ENCODE measurements at regions not wholly inside any gene's neighbourhood (a gene's known extent, or its start where the extent isn't known, plus 50 kb on each side); places are given as distances from the start of the nearest gene placed in this dataset.

GRCh38 chr9:129379886-129380285 is 201.8 kb upstream of the IER5L start:
- BruUV-seq (replicated peaks): no TSS peak
- DNase-seq (ENCODE audit: unreplicated experiment): no peak
- ChIA-PET POLR2A (no interaction called here), CTCF (interaction anchor here (0.6 kb wide), 1 partner anchor 42 kb away, joined by 3 read pairs; no protein-coding TSS in a partner anchor)
- Mint-ChIP-seq H3K27me3 (ENCODE audit: insufficient read depth, unreplicated experiment) (no peaks in the 10 kb centered on the region), H3K36me3 (ENCODE audit: insufficient read depth, unreplicated experiment) (no peaks in the 10 kb centered on the region), H3K4me1 (ENCODE audit: insufficient read depth, unreplicated experiment) (no peaks in the 10 kb centered on the region), H3K4me3 (ENCODE audit: unreplicated experiment) (no peak overlapping the region), H3K9me3 (ENCODE audit: unreplicated experiment) (no peaks in the 10 kb centered on the region), H3K27ac (ENCODE audit: low read depth, unreplicated experiment) (no peak overlapping the region)
- TF ChIP-seq CTCF (IDR thresholded peaks at IDR 0.05; ENCODE audit: unreplicated experiment): no peak
- intact Hi-C loops (cut with micrococcal nuclease): no loop called here

- ChIA-PET POLR2A (no interaction called here), CTCF (interaction anchor here (0.6 kb wide), 1 partner anchor 42 kb away, joined by 3 read pairs; no protein-coding TSS in a partner anchor)
- intact Hi-C loops (cut with micrococcal nuclease): no loop called here
- Mint-ChIP-seq H3K36me3 (ENCODE audit: insufficient read depth, unreplicated experiment) (no peaks in the 10 kb centered on the region), H3K27ac (ENCODE audit: low read depth, unreplicated experiment) (no peak overlapping the region), H3K4me1 (ENCODE audit: insufficient read depth, unreplicated experiment) (no peaks in the 10 kb centered on the region), H3K27me3 (ENCODE audit: insufficient read depth, unreplicated experiment) (no peaks in the 10 kb centered on the region), H3K9me3 (ENCODE audit: unreplicated experiment) (no peaks in the 10 kb centered on the region), H3K4me3 (ENCODE audit: unreplicated experiment) (no peak overlapping the region)
- BruUV-seq (replicated peaks): no TSS peak
- DNase-seq (ENCODE audit: unreplicated experiment): no peak
- no peak for TF ChIP-seq CTCF (IDR thresholded peaks at IDR 0.05; ENCODE audit: unreplicated experiment)
Observed at GRCh38 chr9:129379181-129379836, 201.2 kb upstream of the IER5L start.

GRCh38 chr9:129377931-129378661 is 200.0 kb upstream of the IER5L start:
- H3K27ac Mint-ChIP-seq (ENCODE audit: low read depth, unreplicated experiment): no peak overlapping the region
- TF ChIP-seq CTCF (IDR thresholded peaks at IDR 0.05; ENCODE audit: unreplicated experiment): no peak
- H3K9me3 Mint-ChIP-seq (ENCODE audit: unreplicated experiment): no peaks in the 10 kb centered on the region
- CTCF ChIA-PET: interaction anchor here (1.0 kb wide), 1 partner anchor 247 kb away, joined by 3 read pairs; no protein-coding TSS in a partner anchor
- no TSS peak for BruUV-seq (replicated peaks)
- POLR2A ChIA-PET: no interaction called here
- H3K27me3 Mint-ChIP-seq (ENCODE audit: insufficient read depth, unreplicated experiment): no peaks in the 10 kb centered on the region
- intact Hi-C loops (cut with micrococcal nuclease): no loop called here
- no peak for DNase-seq (ENCODE audit: unreplicated experiment)
- peaks cover 6% of the 10 kb centered on the region for H3K36me3 Mint-ChIP-seq (ENCODE audit: insufficient read depth, unreplicated experiment)
- no peak overlapping the region for H3K4me3 Mint-ChIP-seq (ENCODE audit: unreplicated experiment)
- H3K4me1 Mint-ChIP-seq (ENCODE audit: insufficient read depth, unreplicated experiment): no peaks in the 10 kb centered on the region

GRCh38 chr9:129377181-129377580 is 199.1 kb upstream of the IER5L start:
- POLR2A ChIA-PET: no interaction called here
- BruUV-seq (replicated peaks): no TSS peak

More at GRCh38 chr9:129377181-129377580, 199.1 kb upstream of the IER5L start:
- TF ChIP-seq CTCF (IDR thresholded peaks at IDR 0.05; ENCODE audit: unreplicated experiment): no peak
- H3K4me3 Mint-ChIP-seq (ENCODE audit: unreplicated experiment): no peak overlapping the region
- peaks cover 6% of the 10 kb centered on the region for H3K36me3 Mint-ChIP-seq (ENCODE audit: insufficient read depth, unreplicated experiment)
- intact Hi-C loops (cut with micrococcal nuclease): no loop called here
- H3K27ac Mint-ChIP-seq (ENCODE audit: low read depth, unreplicated experiment): no peak overlapping the region
- H3K9me3 Mint-ChIP-seq (ENCODE audit: unreplicated experiment): no peaks in the 10 kb centered on the region
- no peaks in the 10 kb centered on the region for H3K4me1 Mint-ChIP-seq (ENCODE audit: insufficient read depth, unreplicated experiment)
- no peak for DNase-seq (ENCODE audit: unreplicated experiment)
- CTCF ChIA-PET: interaction anchor here (0.7 kb wide), 2 partner anchors 224 to 236 kb away, joined by 3 to 4 read pairs; no protein-coding TSS in a partner anchor
- no peaks in the 10 kb centered on the region for H3K27me3 Mint-ChIP-seq (ENCODE audit: insufficient read depth, unreplicated experiment)

All from MCF 10A (cell line).